ENCODE measurements at regions not wholly inside any gene's neighbourhood (a gene's known extent, or its start where the extent isn't known, plus 50 kb on each side); places are given as distances from the start of the nearest gene placed in this dataset.

DNA sequence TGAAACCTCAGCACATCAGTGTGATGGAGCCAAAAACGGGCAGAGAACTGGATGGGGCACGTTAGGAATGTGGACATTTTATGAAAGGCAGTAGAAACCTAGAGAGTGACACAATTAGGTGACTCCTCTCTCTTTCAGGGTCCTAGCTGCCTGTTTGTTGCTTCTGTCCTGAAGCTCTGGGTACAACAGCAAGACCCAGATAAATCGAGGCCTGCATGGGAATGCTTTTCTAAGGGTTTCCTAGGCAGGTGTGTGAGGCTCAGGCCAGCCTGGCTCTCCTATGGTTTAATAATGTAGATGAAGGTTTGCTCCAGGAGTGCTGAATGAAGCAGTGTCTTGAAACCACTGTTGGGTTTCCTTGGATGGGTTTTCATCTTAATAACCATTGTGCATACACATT, 517.1 kb upstream of the RAB6C start:
- TF ChIP-seq, protein P1, sequence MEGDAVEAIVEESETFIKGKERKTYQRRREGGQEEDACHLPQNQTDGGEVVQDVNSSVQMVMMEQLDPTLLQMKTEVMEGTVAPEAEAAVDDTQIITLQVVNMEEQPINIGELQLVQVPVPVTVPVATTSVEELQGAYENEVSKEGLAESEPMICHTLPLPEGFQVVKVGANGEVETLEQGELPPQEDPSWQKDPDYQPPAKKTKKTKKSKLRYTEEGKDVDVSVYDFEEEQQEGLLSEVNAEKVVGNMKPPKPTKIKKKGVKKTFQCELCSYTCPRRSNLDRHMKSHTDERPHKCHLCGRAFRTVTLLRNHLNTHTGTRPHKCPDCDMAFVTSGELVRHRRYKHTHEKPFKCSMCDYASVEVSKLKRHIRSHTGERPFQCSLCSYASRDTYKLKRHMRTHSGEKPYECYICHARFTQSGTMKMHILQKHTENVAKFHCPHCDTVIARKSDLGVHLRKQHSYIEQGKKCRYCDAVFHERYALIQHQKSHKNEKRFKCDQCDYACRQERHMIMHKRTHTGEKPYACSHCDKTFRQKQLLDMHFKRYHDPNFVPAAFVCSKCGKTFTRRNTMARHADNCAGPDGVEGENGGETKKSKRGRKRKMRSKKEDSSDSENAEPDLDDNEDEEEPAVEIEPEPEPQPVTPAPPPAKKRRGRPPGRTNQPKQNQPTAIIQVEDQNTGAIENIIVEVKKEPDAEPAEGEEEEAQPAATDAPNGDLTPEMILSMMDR (IDR thresholded peaks at IDR 0.05), result no peak
- TF ChIP-seq EP300 (IDR thresholded peaks at IDR 0.05) (no peak), POLR2A (IDR thresholded peaks at IDR 0.05) (no peak)
